ENCODE measurements at regions not wholly inside any gene's neighbourhood (a gene's known extent, or its start where the extent isn't known, plus 50 kb on each side); places are given as distances from the start of the nearest gene placed in this dataset.

DNA sequence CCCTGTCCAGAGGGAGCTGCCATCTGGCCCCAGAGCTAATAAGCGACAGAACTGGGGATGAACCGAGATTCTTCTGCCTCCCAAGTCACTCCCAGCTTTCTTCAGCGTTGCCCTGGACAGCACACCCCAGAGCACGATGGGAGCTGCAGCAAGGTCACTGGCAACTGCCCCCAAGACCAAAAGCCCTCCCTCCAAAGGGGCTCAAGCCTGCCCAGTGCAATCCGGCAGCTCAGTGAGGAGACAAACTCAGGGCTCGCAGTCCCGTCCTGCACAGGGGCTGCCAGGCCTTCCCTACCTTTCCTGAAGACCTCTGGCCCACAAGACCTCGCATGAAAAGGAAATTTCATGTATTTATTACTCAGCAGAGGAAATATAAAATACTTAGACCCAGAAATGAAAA is 174.8 kb downstream of the BCOR start:
- Histone ChIP-seq H3K27ac (ENCODE audit: low read depth, low read length, severe bottlenecking) (no peak overlapping the region), H3K9me3 (ENCODE audit: control insufficient read depth, low read length) (no peaks in the 10 kb centered on the region)
- 0 to 69% methylated on average over 1 to 2 of the region's 8 CpGs for WGBS, 2 experiments (ENCODE audit: insufficient coverage in 2 of 2)

GRCh38 chrX:39927380-39927779 is 170.4 kb downstream of the BCOR start:
- peaks cover 3% of the 10 kb centered on the region for H3K4me1 ChIP-seq (ENCODE audit: control insufficient read depth, insufficient read depth, low read length, poor library complexity, severe bottlenecking)
- WGBS, 2 experiments (ENCODE audit: insufficient coverage in 2 of 2): 85 to 86% methylated on average over 1 to 4 of the region's 4 CpGs
- H3K36me3 ChIP-seq (ENCODE audit: control insufficient read depth, insufficient read depth, low read length): no peaks in the 10 kb centered on the region
- no peak overlapping the region for H3K4me3 ChIP-seq (ENCODE audit: extremely low read depth, insufficient read depth, low read length, poor library complexity, severe bottlenecking)
- no peak overlapping the region for H3K27ac ChIP-seq (ENCODE audit: low read depth, low read length, severe bottlenecking)
- H3K9me3 ChIP-seq (ENCODE audit: control insufficient read depth, low read length): no peaks in the 10 kb centered on the region

More for the DNA sequence above, 174.8 kb downstream of the BCOR start:
- Histone ChIP-seq H3K4me3 (ENCODE audit: extremely low read depth, insufficient read depth, low read length, poor library complexity, severe bottlenecking) (no peak overlapping the region), H3K4me1 (ENCODE audit: control insufficient read depth, insufficient read depth, low read length, poor library complexity, severe bottlenecking) (no peaks in the 10 kb centered on the region), H3K36me3 (ENCODE audit: control insufficient read depth, insufficient read depth, low read length) (no peaks in the 10 kb centered on the region)

DNA sequence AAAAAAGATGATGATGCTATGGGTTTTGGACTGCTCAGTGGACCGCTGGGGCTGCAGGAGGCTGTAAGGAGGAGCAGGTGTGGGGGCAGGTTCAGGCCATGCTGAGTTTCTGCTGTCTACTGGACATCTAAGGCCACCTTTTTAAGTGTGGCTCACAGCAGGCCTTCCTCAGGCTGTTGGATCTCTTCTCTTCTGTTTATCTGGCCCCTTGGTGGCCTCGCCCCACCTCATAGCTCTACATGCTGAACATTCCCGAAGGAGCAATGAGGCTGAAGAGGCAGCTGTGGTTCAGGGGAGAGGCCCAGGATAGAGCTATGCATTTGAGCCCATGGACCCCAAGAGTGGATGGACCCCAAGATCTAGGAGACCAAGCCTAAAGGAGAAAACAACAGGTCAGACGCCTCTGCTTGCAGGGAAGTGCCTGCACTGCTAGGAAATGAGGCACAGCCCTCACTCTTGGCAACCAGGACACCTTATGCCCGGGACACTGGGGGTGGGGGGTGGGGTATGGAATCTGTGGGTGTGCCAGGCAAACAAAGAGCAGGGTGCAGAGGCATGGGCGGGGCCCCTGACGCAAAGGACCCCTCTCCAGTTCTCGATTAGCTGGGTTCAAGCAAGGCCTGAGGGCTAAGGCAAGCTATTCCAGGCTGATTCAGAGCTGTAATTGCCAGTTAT is 168.9 kb downstream of the BCOR start:
- H3K4me3 ChIP-seq (ENCODE audit: extremely low read depth, insufficient read depth, low read length, poor library complexity, severe bottlenecking): no peak overlapping the region
- H3K27ac ChIP-seq (ENCODE audit: low read depth, low read length, severe bottlenecking): no peak overlapping the region
- H3K4me1 ChIP-seq (ENCODE audit: control insufficient read depth, insufficient read depth, low read length, poor library complexity, severe bottlenecking): peaks cover 3% of the 10 kb centered on the region
- H3K36me3 ChIP-seq (ENCODE audit: control insufficient read depth, insufficient read depth, low read length): no peaks in the 10 kb centered on the region
- WGBS, 2 experiments (ENCODE audit: insufficient coverage in 2 of 2): 93 to 100% methylated on average over 2 to 5 of the region's 8 CpGs
- no peaks in the 10 kb centered on the region for H3K9me3 ChIP-seq (ENCODE audit: control insufficient read depth, low read length)

DNA sequence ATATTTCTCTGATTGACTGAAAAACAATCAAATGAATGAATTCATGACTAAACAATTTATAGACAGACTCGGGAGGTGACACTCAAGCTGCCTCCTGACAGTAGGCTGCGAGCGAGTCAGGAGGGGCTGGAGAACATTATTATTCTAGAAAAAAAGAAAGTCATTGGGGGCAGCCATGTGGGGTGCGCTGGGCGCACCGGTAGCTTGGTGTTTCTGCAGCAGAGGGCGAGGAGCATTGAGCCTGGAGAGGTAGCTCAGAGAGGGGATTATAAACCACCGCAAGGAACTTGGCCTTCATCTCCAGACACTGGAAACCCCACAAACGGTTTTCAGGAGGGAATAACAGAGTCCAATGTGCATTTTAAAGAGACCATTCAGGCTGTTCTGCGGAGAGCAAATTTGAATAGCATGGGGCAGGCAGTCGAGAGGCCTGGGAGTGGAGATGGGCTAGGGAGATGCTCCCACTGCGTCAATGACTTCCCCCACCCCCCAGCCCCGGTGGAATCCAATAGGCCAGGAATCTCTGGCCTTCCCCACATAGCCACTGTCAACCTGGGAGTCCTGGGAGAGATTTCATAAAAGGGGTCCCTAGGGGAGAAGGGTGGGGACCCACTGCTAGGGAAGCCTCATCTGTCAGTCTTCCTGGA is 168.3 kb downstream of the BCOR start:
- 40 to 93% methylated on average over 1 to 4 of the region's 13 CpGs for WGBS, 2 experiments (ENCODE audit: insufficient coverage in 2 of 2)
- no peaks in the 10 kb centered on the region for H3K9me3 ChIP-seq (ENCODE audit: control insufficient read depth, low read length)
- H3K4me3 ChIP-seq (ENCODE audit: extremely low read depth, insufficient read depth, low read length, poor library complexity, severe bottlenecking): no peak overlapping the region
- no peak overlapping the region for H3K27ac ChIP-seq (ENCODE audit: low read depth, low read length, severe bottlenecking)
- H3K4me1 ChIP-seq (ENCODE audit: control insufficient read depth, insufficient read depth, low read length, poor library complexity, severe bottlenecking): peaks cover 3% of the 10 kb centered on the region
- H3K36me3 ChIP-seq (ENCODE audit: control insufficient read depth, insufficient read depth, low read length): no peaks in the 10 kb centered on the region

GRCh38 chrX:39930786-39931528 is 166.8 kb downstream of the BCOR start:
- Histone ChIP-seq H3K4me3 (ENCODE audit: extremely low read depth, insufficient read depth, low read length, poor library complexity, severe bottlenecking) (no peak overlapping the region), H3K4me1 (ENCODE audit: control insufficient read depth, insufficient read depth, low read length, poor library complexity, severe bottlenecking) (peaks cover 6% of the 10 kb centered on the region), H3K27ac (ENCODE audit: low read depth, low read length, severe bottlenecking) (no peak overlapping the region), H3K36me3 (ENCODE audit: control insufficient read depth, insufficient read depth, low read length) (no peaks in the 10 kb centered on the region), H3K9me3 (ENCODE audit: control insufficient read depth, low read length) (no peaks in the 10 kb centered on the region)
- 94 to 100% methylated on average over 1 to 3 of the region's 14 CpGs for WGBS, 2 experiments (ENCODE audit: insufficient coverage in 2 of 2)

GRCh38 chrX:39931529-39932282 is 166.1 kb downstream of the BCOR start:
- H3K4me1 ChIP-seq (ENCODE audit: control insufficient read depth, insufficient read depth, low read length, poor library complexity, severe bottlenecking): peaks cover 8% of the 10 kb centered on the region
- no peak overlapping the region for H3K27ac ChIP-seq (ENCODE audit: low read depth, low read length, severe bottlenecking)
- no peaks in the 10 kb centered on the region for H3K36me3 ChIP-seq (ENCODE audit: control insufficient read depth, insufficient read depth, low read length)
- WGBS, 2 experiments (ENCODE audit: insufficient coverage in 2 of 2): no CpG with 5 or more reads among the region's 3 CpGs
- H3K4me3 ChIP-seq (ENCODE audit: extremely low read depth, insufficient read depth, low read length, poor library complexity, severe bottlenecking): no peak overlapping the region
- H3K9me3 ChIP-seq (ENCODE audit: control insufficient read depth, low read length): no peaks in the 10 kb centered on the region

DNA sequence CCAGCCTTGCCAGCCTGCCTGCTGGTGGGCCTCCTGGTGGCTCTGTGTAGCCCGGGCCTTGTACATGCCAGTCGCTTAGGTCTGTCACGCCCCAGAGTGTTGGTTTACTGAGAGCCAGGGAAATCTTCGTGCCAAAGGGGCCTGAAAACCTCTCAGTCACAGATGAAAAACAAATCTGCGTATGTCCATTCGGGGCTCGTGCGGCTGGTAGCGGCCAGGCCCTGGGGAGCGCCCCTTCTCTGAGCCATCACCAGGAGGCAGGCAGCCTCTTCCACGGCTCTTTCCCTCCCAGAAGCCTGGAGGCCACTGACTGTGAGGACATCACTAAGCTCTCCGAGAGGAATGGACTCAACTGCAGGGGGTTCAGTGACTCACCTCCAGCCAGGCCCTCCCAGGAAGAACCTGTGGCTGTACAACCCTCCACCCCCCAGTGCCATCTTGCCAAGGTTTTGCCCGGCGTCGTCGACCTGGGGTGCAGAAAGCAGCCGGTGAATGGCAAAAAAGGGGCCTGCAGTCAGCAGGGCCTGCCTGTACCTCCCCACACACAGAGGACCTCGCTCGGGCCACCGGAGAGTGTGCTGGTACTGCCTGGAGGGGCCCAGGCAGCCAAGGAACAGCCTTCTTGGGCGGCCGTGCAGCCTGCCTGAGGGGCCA is 162.2 kb downstream of the BCOR start:
- 68 to 79% methylated on average over 5 to 13 of the region's 22 CpGs for WGBS, 2 experiments (ENCODE audit: insufficient coverage in 2 of 2)
- no peak overlapping the region for H3K4me3 ChIP-seq (ENCODE audit: extremely low read depth, insufficient read depth, low read length, poor library complexity, severe bottlenecking)

GRCh38 chrX:39936886-39937770 is 160.6 kb downstream of the BCOR start:
- 88 to 93% methylated on average over 9 to 10 of the region's 18 CpGs for WGBS, 2 experiments (ENCODE audit: insufficient coverage in 2 of 2)
- peaks cover 16% of the 10 kb centered on the region for H3K4me1 ChIP-seq (ENCODE audit: control insufficient read depth, insufficient read depth, low read length, poor library complexity, severe bottlenecking)
- H3K4me3 ChIP-seq (ENCODE audit: extremely low read depth, insufficient read depth, low read length, poor library complexity, severe bottlenecking): no peak overlapping the region
- H3K27ac ChIP-seq (ENCODE audit: low read depth, low read length, severe bottlenecking): no peak overlapping the region
- no peaks in the 10 kb centered on the region for H3K9me3 ChIP-seq (ENCODE audit: control insufficient read depth, low read length)
- H3K36me3 ChIP-seq (ENCODE audit: control insufficient read depth, insufficient read depth, low read length): no peaks in the 10 kb centered on the region

More for the DNA sequence above, 162.2 kb downstream of the BCOR start:
- H3K4me1 ChIP-seq (ENCODE audit: control insufficient read depth, insufficient read depth, low read length, poor library complexity, severe bottlenecking): peaks cover 5% of the 10 kb centered on the region
- no peaks in the 10 kb centered on the region for H3K36me3 ChIP-seq (ENCODE audit: control insufficient read depth, insufficient read depth, low read length)
- no peaks in the 10 kb centered on the region for H3K9me3 ChIP-seq (ENCODE audit: control insufficient read depth, low read length)
- no peak overlapping the region for H3K27ac ChIP-seq (ENCODE audit: low read depth, low read length, severe bottlenecking)

GRCh38 chrX:39938466-39938865 is 159.3 kb downstream of the BCOR start:
- no peak overlapping the region for H3K27ac ChIP-seq (ENCODE audit: low read depth, low read length, severe bottlenecking)
- no peak overlapping the region for H3K4me3 ChIP-seq (ENCODE audit: extremely low read depth, insufficient read depth, low read length, poor library complexity, severe bottlenecking)
- H3K9me3 ChIP-seq (ENCODE audit: control insufficient read depth, low read length): no peaks in the 10 kb centered on the region
- no peaks in the 10 kb centered on the region for H3K36me3 ChIP-seq (ENCODE audit: control insufficient read depth, insufficient read depth, low read length)
- peaks cover 18% of the 10 kb centered on the region for H3K4me1 ChIP-seq (ENCODE audit: control insufficient read depth, insufficient read depth, low read length, poor library complexity, severe bottlenecking)
- WGBS, 2 experiments (ENCODE audit: insufficient coverage in 2 of 2): no CpG with 5 or more reads among the region's 6 CpGs

Data from mesodermal cell (in vitro differentiated cells).